Mucosa of descending colon (tissue), 3 donors: ENCODE measurements at regions not wholly inside any gene's neighbourhood (a gene's known extent, or its start where the extent isn't known, plus 50 kb on each side); places are given as distances from the start of the nearest gene placed in this dataset.

ENCODE experiments used
- ATAC-seq: fragments of 200-7000 bp; cut with Tn5 transposase; one replicate; pipeline ENCODE4 v1.9.1; 2020; ENCODE audit warnings: mild to moderate bottlenecking, moderate library complexity
- DNase-seq, 3 donors: peaks; one replicate each; pipeline ENCODE4 v3.0.0-alpha.2; 2020
- H3K36me3 ChIP-seq: fragments of 200-600 bp; one replicate; pipeline ENCODE4 v1.8.0; 2021; ENCODE audit warnings: low read depth, mild to moderate bottlenecking
- H3K4me1 ChIP-seq: fragments of 200-600 bp; one replicate; pipeline ENCODE4 v1.8.0; 2021; ENCODE audit warnings: low read depth, mild to moderate bottlenecking
- H3K4me3 ChIP-seq: fragments of 200-600 bp; one replicate; pipeline ENCODE4 v1.8.0; 2021; ENCODE audit warnings: mild to moderate bottlenecking
- H3K9me3 ChIP-seq: fragments of 200-600 bp; one replicate; pipeline ENCODE4 v1.8.0; 2021; ENCODE audit warnings: mild to moderate bottlenecking
- CTCF ChIP-seq: fragments of 200-600 bp; IDR thresholded peaks from one replicate; pipeline ENCODE4 v1.8.0; 2022; ENCODE audit warnings: antibody characterized with exemption, mild to moderate bottlenecking
- intact Hi-C, 2 donors: fragments of 100-400 bp; cut with DNase I in 1 of 2; cut with micrococcal nuclease in 1 of 2; formaldehyde crosslinking; loops; one replicate each; pipeline versions ENCODE4 v1.11.0 to v1.11.1; 2022; cut with DNase I, micrococcal nuclease
- donor health status: DM: no; HTN: no; CAD: no; lungs with moderate emphysema.
- donor health status: DM: no; HTN: no; CAD: no.
- donor health status: DM: no; HTN: yes; CAD: no.

DNA sequence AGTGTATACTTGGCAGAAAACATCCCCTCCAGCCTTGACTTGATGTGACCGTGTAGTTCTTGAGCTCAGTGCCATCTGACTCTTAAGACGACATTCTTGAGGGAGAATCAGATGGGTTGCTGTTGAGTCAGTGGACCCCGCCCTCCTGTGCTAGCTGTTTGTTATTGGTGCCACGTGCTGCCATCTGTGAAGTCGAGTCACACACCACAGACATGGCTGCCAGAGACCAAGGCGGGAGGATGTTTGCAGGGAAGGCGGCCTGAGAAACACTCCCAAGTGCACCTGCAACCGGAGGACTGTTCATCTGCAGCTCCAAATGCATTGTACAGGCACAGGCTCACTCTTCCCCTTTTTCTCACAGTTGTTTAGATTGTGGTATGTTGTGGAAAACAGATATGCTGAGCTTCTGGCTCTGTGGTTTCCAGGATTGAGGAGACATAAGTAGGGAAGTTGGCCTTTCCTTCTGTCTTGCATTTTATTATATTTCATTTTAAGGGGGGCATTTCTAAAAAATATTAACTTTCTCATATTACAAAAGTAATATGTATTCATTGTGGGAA, 345.3 kb upstream of the ZFP64 start:
- ATAC-seq (no peak), DNase-seq (no peak)
- Histone ChIP-seq H3K36me3 (no peaks in the 10 kb centered on the region), H3K4me3 (no peak overlapping the region), H3K4me1 (no peaks in the 10 kb centered on the region), H3K9me3 (no peaks in the 10 kb centered on the region)
- no peak for TF ChIP-seq CTCF
- intact Hi-C loops: no loop called here

- Histone ChIP-seq H3K4me3 (no peak overlapping the region), H3K4me1 (no peaks in the 10 kb centered on the region), H3K36me3 (no peaks in the 10 kb centered on the region), H3K9me3 (no peaks in the 10 kb centered on the region)
- ATAC-seq: no peak
- TF ChIP-seq CTCF: no peak
- intact Hi-C loops: no loop called here
- DNase-seq: no peak
Measured at GRCh38 chr20:52536040-52536439, 344.5 kb upstream of the ZFP64 start.

DNA sequence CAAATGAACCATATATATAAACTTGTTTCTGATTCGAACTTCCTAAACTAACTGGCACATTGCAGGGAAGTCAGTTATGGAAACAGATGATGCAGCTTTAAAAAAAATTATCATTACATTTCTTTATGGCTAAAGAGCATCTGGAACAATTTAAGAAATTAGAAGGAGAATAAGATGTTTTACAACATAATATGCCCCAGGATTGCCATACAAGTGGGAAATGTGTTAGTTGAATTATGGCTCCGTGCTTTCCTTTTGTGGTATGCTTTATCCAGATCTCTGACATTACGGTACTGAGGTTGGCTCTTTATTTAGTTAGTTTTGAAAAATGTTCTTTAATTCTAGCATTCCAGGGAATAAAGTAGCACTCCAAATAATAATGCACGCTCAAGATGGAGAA, 343.0 kb upstream of the ZFP64 start:
- DNase-seq: no peak
- TF ChIP-seq CTCF: no peak

DNA sequence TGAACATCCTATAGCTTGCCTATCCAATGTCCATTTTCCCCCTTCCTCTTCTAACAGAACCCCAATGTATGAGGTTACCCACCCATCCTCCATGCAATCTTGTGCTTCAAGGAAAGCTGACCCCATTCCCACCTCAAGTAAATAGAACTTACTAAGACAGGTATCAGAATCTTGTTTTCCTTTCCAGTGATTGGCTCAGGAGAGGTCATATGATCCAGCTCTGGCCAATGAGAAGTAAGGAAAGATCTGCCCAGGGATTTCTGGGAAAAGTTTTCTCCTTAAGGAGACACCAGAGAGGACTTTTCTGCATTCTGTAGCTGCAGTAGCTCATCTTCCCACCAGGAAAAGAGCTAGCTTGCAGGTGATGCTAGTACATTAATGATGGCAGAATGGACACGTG, 341.8 kb upstream of the ZFP64 start:
- intact Hi-C loops: no loop called here
- no peak for DNase-seq
- no peak for TF ChIP-seq CTCF
- Histone ChIP-seq H3K9me3 (no peaks in the 10 kb centered on the region), H3K36me3 (no peaks in the 10 kb centered on the region), H3K4me3 (no peak overlapping the region), H3K4me1 (no peaks in the 10 kb centered on the region)
- ATAC-seq: no peak

More for the DNA sequence above, 343.0 kb upstream of the ZFP64 start:
- Histone ChIP-seq H3K36me3 (no peaks in the 10 kb centered on the region), H3K4me3 (no peak overlapping the region), H3K9me3 (no peaks in the 10 kb centered on the region), H3K4me1 (no peaks in the 10 kb centered on the region)
- intact Hi-C loops: no loop called here
- no peak for ATAC-seq

- TF ChIP-seq CTCF: no peak
- Histone ChIP-seq H3K4me3 (no peak overlapping the region), H3K4me1 (no peaks in the 10 kb centered on the region), H3K9me3 (no peaks in the 10 kb centered on the region), H3K36me3 (no peaks in the 10 kb centered on the region)
- intact Hi-C loops: no loop called here
- ATAC-seq (no peak), DNase-seq (no peak)
Measured at GRCh38 chr20:52532674-52533073, 341.1 kb upstream of the ZFP64 start.

GRCh38 chr20:52530571-52530970, 339.0 kb upstream of the ZFP64 start:
- intact Hi-C loops: no loop called here
- Histone ChIP-seq H3K36me3 (no peaks in the 10 kb centered on the region), H3K4me3 (no peak overlapping the region), H3K4me1 (no peaks in the 10 kb centered on the region), H3K9me3 (no peaks in the 10 kb centered on the region)
- DNase-seq: no peak
- TF ChIP-seq CTCF: no peak
- no peak for ATAC-seq
